ENCODE measurements at regions not wholly inside any gene's neighbourhood (a gene's known extent, or its start where the extent isn't known, plus 50 kb on each side); places are given as distances from the start of the nearest gene placed in this dataset.

DNA sequence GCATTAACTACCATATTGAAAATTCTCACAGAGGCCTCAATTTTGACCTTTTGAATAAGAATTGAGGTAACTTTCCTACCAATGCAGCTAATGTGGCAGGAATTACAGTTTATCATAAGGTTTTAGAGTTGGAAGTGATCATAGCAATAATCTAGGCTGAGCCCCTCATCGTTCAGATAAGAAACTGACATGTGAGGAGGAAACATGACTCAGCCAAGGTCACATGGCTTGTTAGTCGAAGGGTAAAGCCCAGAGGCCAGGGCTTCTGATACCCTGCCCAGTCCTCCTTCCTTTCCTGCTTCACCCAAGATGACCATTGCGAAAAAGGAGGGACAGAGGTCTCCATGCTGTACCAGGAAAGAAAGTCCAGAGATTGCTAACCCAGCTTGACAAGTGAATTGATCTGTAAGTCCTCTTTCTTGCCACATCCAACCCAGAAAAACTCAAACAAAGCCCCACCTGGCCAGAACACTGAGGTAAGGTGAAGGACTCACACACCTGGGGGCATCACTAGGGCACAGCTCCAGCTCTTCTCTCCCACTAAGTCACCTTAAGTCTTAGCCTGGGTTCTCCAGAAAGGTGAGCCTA lies 174.8 kb downstream of the EN1 start (continued):
- TF ChIP-seq, protein P1, sequence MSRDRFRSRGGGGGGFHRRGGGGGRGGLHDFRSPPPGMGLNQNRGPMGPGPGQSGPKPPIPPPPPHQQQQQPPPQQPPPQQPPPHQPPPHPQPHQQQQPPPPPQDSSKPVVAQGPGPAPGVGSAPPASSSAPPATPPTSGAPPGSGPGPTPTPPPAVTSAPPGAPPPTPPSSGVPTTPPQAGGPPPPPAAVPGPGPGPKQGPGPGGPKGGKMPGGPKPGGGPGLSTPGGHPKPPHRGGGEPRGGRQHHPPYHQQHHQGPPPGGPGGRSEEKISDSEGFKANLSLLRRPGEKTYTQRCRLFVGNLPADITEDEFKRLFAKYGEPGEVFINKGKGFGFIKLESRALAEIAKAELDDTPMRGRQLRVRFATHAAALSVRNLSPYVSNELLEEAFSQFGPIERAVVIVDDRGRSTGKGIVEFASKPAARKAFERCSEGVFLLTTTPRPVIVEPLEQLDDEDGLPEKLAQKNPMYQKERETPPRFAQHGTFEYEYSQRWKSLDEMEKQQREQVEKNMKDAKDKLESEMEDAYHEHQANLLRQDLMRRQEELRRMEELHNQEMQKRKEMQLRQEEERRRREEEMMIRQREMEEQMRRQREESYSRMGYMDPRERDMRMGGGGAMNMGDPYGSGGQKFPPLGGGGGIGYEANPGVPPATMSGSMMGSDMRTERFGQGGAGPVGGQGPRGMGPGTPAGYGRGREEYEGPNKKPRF (IDR thresholded peaks at IDR 0.05; ENCODE audit: low read depth, low read length) = no peak
- TF ChIP-seq HMGN3 (IDR thresholded peaks at IDR 0.05; ENCODE audit: borderline replicate concordance, extremely low read depth, insufficient read length, low read depth, low read length) (no peak), NRF1 (conservative IDR thresholded peaks at IDR 0.05 in 1 of 2, IDR thresholded peaks at IDR 0.05 in 1 of 2) (no peak), TAF9B (IDR thresholded peaks at IDR 0.05; ENCODE audit: partially characterized antibody) (no peak), FIP1L1 (IDR thresholded peaks at IDR 0.05; ENCODE audit: low read depth, low read length, poor library complexity, severe bottlenecking) (no peak), ATF7 (IDR thresholded peaks at IDR 0.05) (peak; percentile 25; the same call in 1 of the 2 replicates), MTA1 (IDR thresholded peaks at IDR 0.05; ENCODE audit: borderline replicate concordance) (no peak), FOXJ2 (tag; IDR thresholded peaks at IDR 0.05) (peak; percentile 58; the same call in 1 of the 2 replicates), RAD51 (IDR thresholded peaks at IDR 0.05; ENCODE audit: borderline replicate concordance, low read depth) (peak; percentile 70), NEUROD1 (IDR thresholded peaks at IDR 0.05; ENCODE audit: borderline replicate concordance, low read depth, low read length, partially characterized antibody) (no peak)
- TF ChIP-seq, protein P2, sequence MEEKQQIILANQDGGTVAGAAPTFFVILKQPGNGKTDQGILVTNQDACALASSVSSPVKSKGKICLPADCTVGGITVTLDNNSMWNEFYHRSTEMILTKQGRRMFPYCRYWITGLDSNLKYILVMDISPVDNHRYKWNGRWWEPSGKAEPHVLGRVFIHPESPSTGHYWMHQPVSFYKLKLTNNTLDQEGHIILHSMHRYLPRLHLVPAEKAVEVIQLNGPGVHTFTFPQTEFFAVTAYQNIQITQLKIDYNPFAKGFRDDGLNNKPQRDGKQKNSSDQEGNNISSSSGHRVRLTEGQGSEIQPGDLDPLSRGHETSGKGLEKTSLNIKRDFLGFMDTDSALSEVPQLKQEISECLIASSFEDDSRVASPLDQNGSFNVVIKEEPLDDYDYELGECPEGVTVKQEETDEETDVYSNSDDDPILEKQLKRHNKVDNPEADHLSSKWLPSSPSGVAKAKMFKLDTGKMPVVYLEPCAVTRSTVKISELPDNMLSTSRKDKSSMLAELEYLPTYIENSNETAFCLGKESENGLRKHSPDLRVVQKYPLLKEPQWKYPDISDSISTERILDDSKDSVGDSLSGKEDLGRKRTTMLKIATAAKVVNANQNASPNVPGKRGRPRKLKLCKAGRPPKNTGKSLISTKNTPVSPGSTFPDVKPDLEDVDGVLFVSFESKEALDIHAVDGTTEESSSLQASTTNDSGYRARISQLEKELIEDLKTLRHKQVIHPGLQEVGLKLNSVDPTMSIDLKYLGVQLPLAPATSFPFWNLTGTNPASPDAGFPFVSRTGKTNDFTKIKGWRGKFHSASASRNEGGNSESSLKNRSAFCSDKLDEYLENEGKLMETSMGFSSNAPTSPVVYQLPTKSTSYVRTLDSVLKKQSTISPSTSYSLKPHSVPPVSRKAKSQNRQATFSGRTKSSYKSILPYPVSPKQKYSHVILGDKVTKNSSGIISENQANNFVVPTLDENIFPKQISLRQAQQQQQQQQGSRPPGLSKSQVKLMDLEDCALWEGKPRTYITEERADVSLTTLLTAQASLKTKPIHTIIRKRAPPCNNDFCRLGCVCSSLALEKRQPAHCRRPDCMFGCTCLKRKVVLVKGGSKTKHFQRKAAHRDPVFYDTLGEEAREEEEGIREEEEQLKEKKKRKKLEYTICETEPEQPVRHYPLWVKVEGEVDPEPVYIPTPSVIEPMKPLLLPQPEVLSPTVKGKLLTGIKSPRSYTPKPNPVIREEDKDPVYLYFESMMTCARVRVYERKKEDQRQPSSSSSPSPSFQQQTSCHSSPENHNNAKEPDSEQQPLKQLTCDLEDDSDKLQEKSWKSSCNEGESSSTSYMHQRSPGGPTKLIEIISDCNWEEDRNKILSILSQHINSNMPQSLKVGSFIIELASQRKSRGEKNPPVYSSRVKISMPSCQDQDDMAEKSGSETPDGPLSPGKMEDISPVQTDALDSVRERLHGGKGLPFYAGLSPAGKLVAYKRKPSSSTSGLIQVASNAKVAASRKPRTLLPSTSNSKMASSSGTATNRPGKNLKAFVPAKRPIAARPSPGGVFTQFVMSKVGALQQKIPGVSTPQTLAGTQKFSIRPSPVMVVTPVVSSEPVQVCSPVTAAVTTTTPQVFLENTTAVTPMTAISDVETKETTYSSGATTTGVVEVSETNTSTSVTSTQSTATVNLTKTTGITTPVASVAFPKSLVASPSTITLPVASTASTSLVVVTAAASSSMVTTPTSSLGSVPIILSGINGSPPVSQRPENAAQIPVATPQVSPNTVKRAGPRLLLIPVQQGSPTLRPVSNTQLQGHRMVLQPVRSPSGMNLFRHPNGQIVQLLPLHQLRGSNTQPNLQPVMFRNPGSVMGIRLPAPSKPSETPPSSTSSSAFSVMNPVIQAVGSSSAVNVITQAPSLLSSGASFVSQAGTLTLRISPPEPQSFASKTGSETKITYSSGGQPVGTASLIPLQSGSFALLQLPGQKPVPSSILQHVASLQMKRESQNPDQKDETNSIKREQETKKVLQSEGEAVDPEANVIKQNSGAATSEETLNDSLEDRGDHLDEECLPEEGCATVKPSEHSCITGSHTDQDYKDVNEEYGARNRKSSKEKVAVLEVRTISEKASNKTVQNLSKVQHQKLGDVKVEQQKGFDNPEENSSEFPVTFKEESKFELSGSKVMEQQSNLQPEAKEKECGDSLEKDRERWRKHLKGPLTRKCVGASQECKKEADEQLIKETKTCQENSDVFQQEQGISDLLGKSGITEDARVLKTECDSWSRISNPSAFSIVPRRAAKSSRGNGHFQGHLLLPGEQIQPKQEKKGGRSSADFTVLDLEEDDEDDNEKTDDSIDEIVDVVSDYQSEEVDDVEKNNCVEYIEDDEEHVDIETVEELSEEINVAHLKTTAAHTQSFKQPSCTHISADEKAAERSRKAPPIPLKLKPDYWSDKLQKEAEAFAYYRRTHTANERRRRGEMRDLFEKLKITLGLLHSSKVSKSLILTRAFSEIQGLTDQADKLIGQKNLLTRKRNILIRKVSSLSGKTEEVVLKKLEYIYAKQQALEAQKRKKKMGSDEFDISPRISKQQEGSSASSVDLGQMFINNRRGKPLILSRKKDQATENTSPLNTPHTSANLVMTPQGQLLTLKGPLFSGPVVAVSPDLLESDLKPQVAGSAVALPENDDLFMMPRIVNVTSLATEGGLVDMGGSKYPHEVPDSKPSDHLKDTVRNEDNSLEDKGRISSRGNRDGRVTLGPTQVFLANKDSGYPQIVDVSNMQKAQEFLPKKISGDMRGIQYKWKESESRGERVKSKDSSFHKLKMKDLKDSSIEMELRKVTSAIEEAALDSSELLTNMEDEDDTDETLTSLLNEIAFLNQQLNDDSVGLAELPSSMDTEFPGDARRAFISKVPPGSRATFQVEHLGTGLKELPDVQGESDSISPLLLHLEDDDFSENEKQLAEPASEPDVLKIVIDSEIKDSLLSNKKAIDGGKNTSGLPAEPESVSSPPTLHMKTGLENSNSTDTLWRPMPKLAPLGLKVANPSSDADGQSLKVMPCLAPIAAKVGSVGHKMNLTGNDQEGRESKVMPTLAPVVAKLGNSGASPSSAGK (IDR thresholded peaks at IDR 0.05) = peak; percentile 79
- TF ChIP-seq, protein P3, sequence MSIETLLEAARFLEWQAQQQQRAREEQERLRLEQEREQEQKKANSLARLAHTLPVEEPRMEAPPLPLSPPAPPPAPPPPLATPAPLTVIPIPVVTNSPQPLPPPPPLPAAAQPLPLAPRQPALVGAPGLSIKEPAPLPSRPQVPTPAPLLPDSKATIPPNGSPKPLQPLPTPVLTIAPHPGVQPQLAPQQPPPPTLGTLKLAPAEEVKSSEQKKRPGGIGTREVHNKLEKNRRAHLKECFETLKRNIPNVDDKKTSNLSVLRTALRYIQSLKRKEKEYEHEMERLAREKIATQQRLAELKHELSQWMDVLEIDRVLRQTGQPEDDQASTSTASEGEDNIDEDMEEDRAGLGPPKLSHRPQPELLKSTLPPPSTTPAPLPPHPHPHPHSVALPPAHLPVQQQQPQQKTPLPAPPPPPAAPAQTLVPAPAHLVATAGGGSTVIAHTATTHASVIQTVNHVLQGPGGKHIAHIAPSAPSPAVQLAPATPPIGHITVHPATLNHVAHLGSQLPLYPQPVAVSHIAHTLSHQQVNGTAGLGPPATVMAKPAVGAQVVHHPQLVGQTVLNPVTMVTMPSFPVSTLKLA (conservative IDR thresholded peaks at IDR 0.05) = peak in 1 of 2 experiments; percentile 41; a peak in 1 of 4 replicates

All from K562 (cell line).